ENCODE measurements at regions not wholly inside any gene's neighbourhood (a gene's known extent, or its start where the extent isn't known, plus 50 kb on each side); places are given as distances from the start of the nearest gene placed in this dataset.

- CTCF ChIA-PET, result no interaction called here
- no peak overlapping the region for H3K27ac ChIP-seq (ENCODE audit: low read depth, low read length)
- no peak for TF ChIP-seq CTCF (IDR thresholded peaks at IDR 0.05; ENCODE audit: low read depth, low read length)
- peaks cover 5% of the 10 kb centered on the region for H3K9me3 ChIP-seq (ENCODE audit: control insufficient read depth, insufficient read depth, low read length)
- no peak for DNase-seq (ENCODE audit: low read depth, low spot score)
- H3K4me3 ChIP-seq (ENCODE audit: low read depth, low read length), result no peak overlapping the region
- peaks cover 29% of the 10 kb centered on the region for H3K27me3 ChIP-seq (ENCODE audit: control insufficient read depth, insufficient read depth, low read length)
- POLR2A ChIA-PET, result no interaction called here
These were observed 132.2 kb upstream of the TNRC6C start for GRCh38 chr17:77826132-77826873.

- DNase-seq (ENCODE audit: low read depth, low spot score), result no peak
- POLR2A ChIA-PET, result no interaction called here
- H3K27me3 ChIP-seq (ENCODE audit: control insufficient read depth, insufficient read depth, low read length), result peaks cover 29% of the 10 kb centered on the region
- CTCF ChIA-PET, result interaction anchor here (0.6 kb wide), 1 partner anchor 163 kb away, joined by 8 read pairs; no protein-coding TSS in a partner anchor
- H3K9me3 ChIP-seq (ENCODE audit: control insufficient read depth, insufficient read depth, low read length), result peaks cover 5% of the 10 kb centered on the region
- H3K4me3 ChIP-seq (ENCODE audit: low read depth, low read length), result no peak overlapping the region
- no peak for TF ChIP-seq CTCF (IDR thresholded peaks at IDR 0.05; ENCODE audit: low read depth, low read length)
- H3K27ac ChIP-seq (ENCODE audit: low read depth, low read length), result no peak overlapping the region
These were observed 131.5 kb upstream of the TNRC6C start for GRCh38 chr17:77827039-77827438.

- ChIA-PET POLR2A (no interaction called here), CTCF (interaction anchor here (0.6 kb wide), 1 partner anchor 163 kb away, joined by 8 read pairs; no protein-coding TSS in a partner anchor)
- H3K27me3 ChIP-seq (ENCODE audit: control insufficient read depth, insufficient read depth, low read length), result peaks cover 29% of the 10 kb centered on the region
- no peak for TF ChIP-seq CTCF (IDR thresholded peaks at IDR 0.05; ENCODE audit: low read depth, low read length)
- peaks cover 5% of the 10 kb centered on the region for H3K9me3 ChIP-seq (ENCODE audit: control insufficient read depth, insufficient read depth, low read length)
- no peak overlapping the region for H3K27ac ChIP-seq (ENCODE audit: low read depth, low read length)
- no peak for DNase-seq (ENCODE audit: low read depth, low spot score)
- no peak overlapping the region for H3K4me3 ChIP-seq (ENCODE audit: low read depth, low read length)
These were observed 131.0 kb upstream of the TNRC6C start for GRCh38 chr17:77827511-77827910.

- H3K27ac ChIP-seq (ENCODE audit: low read depth, low read length), result no peak overlapping the region
- no peak for TF ChIP-seq CTCF (IDR thresholded peaks at IDR 0.05; ENCODE audit: low read depth, low read length)
- H3K27me3 ChIP-seq (ENCODE audit: control insufficient read depth, insufficient read depth, low read length), result peaks cover 25% of the 10 kb centered on the region
- DNase-seq (ENCODE audit: low read depth, low spot score), result no peak
- H3K4me3 ChIP-seq (ENCODE audit: low read depth, low read length), result no peak overlapping the region
- CTCF ChIA-PET, result no interaction called here
- peaks cover 5% of the 10 kb centered on the region for H3K9me3 ChIP-seq (ENCODE audit: control insufficient read depth, insufficient read depth, low read length)
- POLR2A ChIA-PET, result interaction anchor here (0.9 kb wide), 1 partner anchor 129 kb away, joined by 3 read pairs; no protein-coding TSS in a partner anchor
These were observed 129.6 kb upstream of the TNRC6C start for GRCh38 chr17:77828749-77829539.
